ENCODE measurements at regions not wholly inside any gene's neighbourhood (a gene's known extent, or its start where the extent isn't known, plus 50 kb on each side); places are given as distances from the start of the nearest gene placed in this dataset.

DNA sequence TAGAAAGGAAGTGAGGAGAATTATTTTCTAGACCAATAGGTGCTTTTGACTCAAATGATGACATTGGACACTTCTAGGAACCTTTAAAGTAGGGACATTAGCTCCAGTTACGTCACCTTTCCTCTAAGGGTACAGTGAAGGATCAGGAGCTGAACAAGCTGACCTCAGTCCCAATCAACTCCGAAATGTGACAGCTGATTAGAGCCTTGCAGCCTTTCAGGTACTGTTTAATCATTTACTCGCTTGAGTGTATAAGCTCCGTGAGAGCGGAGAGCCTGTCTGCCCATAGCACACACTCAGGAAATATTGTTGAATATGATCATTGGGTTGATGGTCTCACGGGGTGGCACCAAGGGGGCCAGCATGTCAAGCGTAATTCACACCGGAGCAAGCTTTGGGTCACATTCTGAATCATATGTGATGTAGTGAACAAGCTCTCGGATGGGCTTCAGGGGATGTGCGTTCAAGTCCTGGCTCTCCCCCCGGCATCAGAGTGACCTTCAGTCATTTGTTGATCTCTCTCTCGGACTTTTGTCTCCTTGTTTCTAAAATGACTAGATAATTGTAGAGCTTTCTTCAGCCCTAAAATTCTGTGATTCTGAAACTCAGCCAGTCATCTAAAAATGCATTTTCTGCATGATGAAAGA, 141.9 kb downstream of the ZIC5 start:
- Histone ChIP-seq H3K4me1 (ENCODE audit: control insufficient read depth in 1 of 2, insufficient read depth in 1 of 2, low read depth in 1 of 2, low read length in 1 of 2) (no peaks in the 10 kb centered on the region), H3K27me3 (no peaks in the 10 kb centered on the region), H3K27ac (no peak overlapping the region), H3K4me3 (ENCODE audit: low read depth in 1 of 2, low read length in 1 of 2) (no peak overlapping the region), H3K9me3 (no peaks in the 10 kb centered on the region), H3K36me3 (no peaks in the 10 kb centered on the region)
- TF ChIP-seq, protein P1, sequence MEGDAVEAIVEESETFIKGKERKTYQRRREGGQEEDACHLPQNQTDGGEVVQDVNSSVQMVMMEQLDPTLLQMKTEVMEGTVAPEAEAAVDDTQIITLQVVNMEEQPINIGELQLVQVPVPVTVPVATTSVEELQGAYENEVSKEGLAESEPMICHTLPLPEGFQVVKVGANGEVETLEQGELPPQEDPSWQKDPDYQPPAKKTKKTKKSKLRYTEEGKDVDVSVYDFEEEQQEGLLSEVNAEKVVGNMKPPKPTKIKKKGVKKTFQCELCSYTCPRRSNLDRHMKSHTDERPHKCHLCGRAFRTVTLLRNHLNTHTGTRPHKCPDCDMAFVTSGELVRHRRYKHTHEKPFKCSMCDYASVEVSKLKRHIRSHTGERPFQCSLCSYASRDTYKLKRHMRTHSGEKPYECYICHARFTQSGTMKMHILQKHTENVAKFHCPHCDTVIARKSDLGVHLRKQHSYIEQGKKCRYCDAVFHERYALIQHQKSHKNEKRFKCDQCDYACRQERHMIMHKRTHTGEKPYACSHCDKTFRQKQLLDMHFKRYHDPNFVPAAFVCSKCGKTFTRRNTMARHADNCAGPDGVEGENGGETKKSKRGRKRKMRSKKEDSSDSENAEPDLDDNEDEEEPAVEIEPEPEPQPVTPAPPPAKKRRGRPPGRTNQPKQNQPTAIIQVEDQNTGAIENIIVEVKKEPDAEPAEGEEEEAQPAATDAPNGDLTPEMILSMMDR (IDR thresholded peaks at IDR 0.05): no peak

DNA sequence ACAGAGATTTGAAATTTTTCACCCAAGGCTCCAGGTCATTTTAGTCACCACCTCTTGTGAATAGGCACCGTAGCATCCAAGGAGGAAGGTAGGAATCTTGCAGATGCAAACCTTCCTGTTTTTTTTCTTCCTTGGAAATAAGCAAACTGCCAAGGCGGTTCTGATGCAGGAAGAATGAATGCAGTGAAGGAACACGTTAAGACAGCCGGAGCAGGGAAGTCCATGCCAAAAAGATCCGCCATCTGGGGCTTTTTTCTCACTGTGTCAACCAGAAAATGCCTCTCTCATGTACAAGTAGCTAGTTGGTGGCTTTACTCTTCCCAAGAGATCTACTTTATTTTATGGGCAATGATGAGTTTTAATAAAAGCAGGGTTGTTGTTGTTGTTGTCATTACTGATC, 142.4 kb downstream of the ZIC5 start:
- no peak overlapping the region for H3K27ac ChIP-seq
- no peaks in the 10 kb centered on the region for H3K27me3 ChIP-seq
- H3K9me3 ChIP-seq: no peaks in the 10 kb centered on the region
- H3K4me1 ChIP-seq (ENCODE audit: control insufficient read depth in 1 of 2, insufficient read depth in 1 of 2, low read depth in 1 of 2, low read length in 1 of 2): no peaks in the 10 kb centered on the region
- no peaks in the 10 kb centered on the region for H3K36me3 ChIP-seq
- TF ChIP-seq, protein P1 (IDR thresholded peaks at IDR 0.05): no peak
- no peak overlapping the region for H3K4me3 ChIP-seq (ENCODE audit: low read depth in 1 of 2, low read length in 1 of 2)

DNA sequence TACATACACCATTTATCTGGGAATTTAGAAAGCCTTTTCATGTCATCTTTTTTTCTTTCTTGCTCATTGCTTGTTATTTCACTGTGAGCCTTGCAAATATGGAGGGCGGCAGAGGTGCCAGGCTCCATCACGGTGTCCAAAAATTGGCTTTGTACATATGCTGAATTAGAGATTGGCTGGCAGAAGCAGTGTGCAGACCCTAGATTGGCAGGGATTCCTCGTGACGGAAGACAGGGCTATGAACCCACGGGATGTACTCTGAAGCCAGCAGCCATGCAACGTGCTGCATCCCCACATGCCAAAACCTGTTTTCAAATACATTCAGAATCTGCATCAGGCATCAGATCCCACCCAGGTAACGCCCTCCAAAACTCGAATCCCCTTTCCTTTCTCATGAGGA, 142.8 kb downstream of the ZIC5 start:
- Histone ChIP-seq H3K36me3 (no peaks in the 10 kb centered on the region), H3K4me1 (ENCODE audit: control insufficient read depth in 1 of 2, insufficient read depth in 1 of 2, low read depth in 1 of 2, low read length in 1 of 2) (no peaks in the 10 kb centered on the region), H3K4me3 (ENCODE audit: low read depth in 1 of 2, low read length in 1 of 2) (no peak overlapping the region), H3K27ac (no peak overlapping the region), H3K9me3 (no peaks in the 10 kb centered on the region), H3K27me3 (no peaks in the 10 kb centered on the region)
- TF ChIP-seq, protein P1 (IDR thresholded peaks at IDR 0.05): no peak

DNA sequence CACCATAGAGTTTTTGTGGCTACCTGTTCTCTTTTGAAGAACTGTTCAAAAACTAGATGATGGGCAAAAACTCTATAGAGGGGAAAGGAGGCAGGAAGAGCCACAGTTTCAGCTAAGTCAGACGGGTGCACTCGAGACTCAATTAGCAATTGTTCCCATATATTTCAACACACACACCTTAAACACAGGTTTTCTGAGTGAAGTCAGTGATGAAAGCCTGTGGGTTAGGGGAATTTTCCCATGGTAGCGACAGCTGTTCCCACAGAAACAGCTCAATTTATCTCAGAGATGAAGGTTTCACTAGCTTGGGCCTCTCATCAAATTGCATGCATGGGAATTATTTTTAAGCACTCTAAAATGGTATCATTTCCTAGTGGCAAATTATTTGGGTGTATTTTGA, 143.4 kb downstream of the ZIC5 start:
- Histone ChIP-seq H3K4me3 (ENCODE audit: low read depth in 1 of 2, low read length in 1 of 2) (no peak overlapping the region), H3K27me3 (no peaks in the 10 kb centered on the region), H3K36me3 (no peaks in the 10 kb centered on the region), H3K4me1 (ENCODE audit: control insufficient read depth in 1 of 2, insufficient read depth in 1 of 2, low read depth in 1 of 2, low read length in 1 of 2) (no peaks in the 10 kb centered on the region), H3K27ac (no peak overlapping the region), H3K9me3 (no peaks in the 10 kb centered on the region)
- TF ChIP-seq, protein P1 (IDR thresholded peaks at IDR 0.05): no peak

DNA sequence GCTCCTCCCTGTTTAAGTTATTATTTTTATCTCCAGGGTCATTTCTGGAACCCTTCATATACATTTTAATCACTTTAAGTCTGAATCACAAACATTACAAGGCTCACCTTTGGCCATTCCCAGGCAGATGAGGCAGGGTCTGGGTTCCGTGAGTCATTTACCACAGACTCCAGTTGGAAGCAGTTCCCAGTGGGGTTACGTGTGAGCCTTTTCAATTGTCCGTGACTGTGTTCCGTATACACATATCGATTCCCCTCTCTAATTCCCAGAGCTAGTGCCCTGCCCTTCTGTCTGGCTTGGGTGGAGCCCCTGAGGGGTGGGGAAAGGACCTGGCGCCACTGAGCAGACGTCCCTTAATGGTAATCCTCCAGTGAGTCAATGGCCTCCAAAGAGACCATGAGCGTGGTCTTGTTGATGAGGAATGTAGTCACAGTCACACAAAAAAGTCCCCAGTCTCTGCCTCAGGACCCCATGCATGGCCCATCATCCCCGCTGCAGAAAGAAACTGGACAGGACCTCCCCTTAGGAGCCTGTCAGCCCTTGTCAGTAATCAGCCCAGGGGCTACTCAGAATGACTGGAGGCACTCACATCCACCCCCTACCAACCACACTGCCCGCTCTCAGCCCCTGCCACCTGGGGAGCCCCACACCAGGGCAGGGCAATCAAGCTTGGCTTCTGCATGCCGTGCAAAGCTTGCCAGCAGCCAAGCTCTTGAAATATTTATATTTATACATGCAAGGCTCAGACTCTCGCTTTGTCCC, 144.4 kb downstream of the ZIC5 start:
- Histone ChIP-seq H3K27me3 (no peaks in the 10 kb centered on the region), H3K36me3 (no peaks in the 10 kb centered on the region), H3K27ac (no peak overlapping the region), H3K4me1 (ENCODE audit: control insufficient read depth in 1 of 2, insufficient read depth in 1 of 2, low read depth in 1 of 2, low read length in 1 of 2) (no peaks in the 10 kb centered on the region), H3K4me3 (ENCODE audit: low read depth in 1 of 2, low read length in 1 of 2) (no peak overlapping the region), H3K9me3 (no peaks in the 10 kb centered on the region)
- TF ChIP-seq, protein P1 (IDR thresholded peaks at IDR 0.05): no peak

Data from neutrophil (primary cell).